ENCODE measurements at regions not wholly inside any gene's neighbourhood (a gene's known extent, or its start where the extent isn't known, plus 50 kb on each side); places are given as distances from the start of the nearest gene placed in this dataset.

- Mint-ChIP-seq H3K27ac (no peak overlapping the region), H3K4me1 (peaks cover 6% of the 10 kb centered on the region), H3K9me3 (peaks cover 11% of the 10 kb centered on the region), H3K27me3 (peaks cover 12% of the 10 kb centered on the region), H3K4me3 (no peak overlapping the region), H3K36me3 (no peaks in the 10 kb centered on the region)
- ATAC-seq = no peak
Measured at GRCh38 chr1:94617957-94618739, 76.6 kb upstream of the F3 start.

GRCh38 chr1:94617134-94617805, 75.7 kb upstream of the F3 start:
- peaks cover 11% of the 10 kb centered on the region for H3K9me3 Mint-ChIP-seq
- no peaks in the 10 kb centered on the region for H3K36me3 Mint-ChIP-seq
- H3K27me3 Mint-ChIP-seq = peaks cover 20% of the 10 kb centered on the region
- no peak for ATAC-seq
- H3K27ac Mint-ChIP-seq = no peak overlapping the region
- H3K4me3 Mint-ChIP-seq = no peak overlapping the region
- H3K4me1 Mint-ChIP-seq = peaks cover 12% of the 10 kb centered on the region

GRCh38 chr1:94616506-94616905, 74.9 kb upstream of the F3 start:
- H3K27ac Mint-ChIP-seq = no peak overlapping the region
- H3K4me1 Mint-ChIP-seq = peaks cover 12% of the 10 kb centered on the region
- H3K4me3 Mint-ChIP-seq = no peak overlapping the region

GRCh38 chr1:94614996-94615395, 73.4 kb upstream of the F3 start:
- Mint-ChIP-seq H3K9me3 (peaks cover 11% of the 10 kb centered on the region), H3K4me3 (no peak overlapping the region), H3K27ac (no peak overlapping the region), H3K27me3 (peaks cover 21% of the 10 kb centered on the region), H3K36me3 (no peaks in the 10 kb centered on the region), H3K4me1 (peaks cover 12% of the 10 kb centered on the region)
- ATAC-seq = no peak

More at GRCh38 chr1:94616506-94616905, 74.9 kb upstream of the F3 start:
- ATAC-seq = no peak
- Mint-ChIP-seq H3K9me3 (peaks cover 11% of the 10 kb centered on the region), H3K27me3 (peaks cover 21% of the 10 kb centered on the region), H3K36me3 (no peaks in the 10 kb centered on the region)

GRCh38 chr1:94614168-94614815, 72.7 kb upstream of the F3 start:
- no peak for ATAC-seq
- H3K9me3 Mint-ChIP-seq = peaks cover 9% of the 10 kb centered on the region
- no peak overlapping the region for H3K27ac Mint-ChIP-seq
- H3K27me3 Mint-ChIP-seq = peaks cover 21% of the 10 kb centered on the region
- no peaks in the 10 kb centered on the region for H3K36me3 Mint-ChIP-seq
- H3K4me3 Mint-ChIP-seq = no peak overlapping the region
- H3K4me1 Mint-ChIP-seq = peaks cover 12% of the 10 kb centered on the region

DNA sequence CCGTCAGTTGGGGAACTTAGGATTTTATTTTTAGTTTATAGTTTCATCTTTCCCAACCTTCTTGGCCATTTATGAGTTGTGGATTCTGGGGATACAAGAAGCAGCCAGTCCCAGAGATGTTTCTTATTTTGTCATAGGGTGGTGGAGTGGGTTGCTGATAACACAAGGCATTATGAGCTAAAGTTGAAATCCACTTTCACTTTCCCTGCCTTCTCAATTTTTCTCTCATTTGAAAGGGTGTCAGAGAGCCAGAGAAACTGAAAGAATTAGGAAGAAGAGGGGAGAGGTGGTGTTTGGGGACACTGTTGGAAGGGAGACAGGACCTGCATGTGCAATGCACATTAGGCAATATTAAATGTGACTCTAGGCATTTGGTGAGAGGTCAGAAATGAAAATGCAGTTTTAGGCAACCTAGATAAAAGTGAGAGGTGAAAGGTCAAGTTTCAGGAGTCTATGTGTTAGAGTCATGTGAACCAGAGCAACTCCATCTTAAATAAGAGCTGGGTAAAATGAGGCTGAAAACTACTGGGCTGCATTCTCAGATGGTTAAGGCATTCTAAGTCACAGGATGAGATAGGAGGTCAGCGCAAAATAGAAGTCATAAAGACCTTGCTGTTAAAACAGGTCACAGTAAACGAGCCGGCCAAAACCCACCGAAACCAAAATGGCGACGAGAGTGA, 71.1 kb upstream of the F3 start:
- no peaks in the 10 kb centered on the region for H3K36me3 Mint-ChIP-seq
- H3K27me3 Mint-ChIP-seq = peaks cover 17% of the 10 kb centered on the region
- no peak overlapping the region for H3K4me3 Mint-ChIP-seq
- no peaks in the 10 kb centered on the region for H3K9me3 Mint-ChIP-seq
- ATAC-seq = no peak
- H3K4me1 Mint-ChIP-seq = peaks cover 12% of the 10 kb centered on the region
- H3K27ac Mint-ChIP-seq = no peak overlapping the region

DNA sequence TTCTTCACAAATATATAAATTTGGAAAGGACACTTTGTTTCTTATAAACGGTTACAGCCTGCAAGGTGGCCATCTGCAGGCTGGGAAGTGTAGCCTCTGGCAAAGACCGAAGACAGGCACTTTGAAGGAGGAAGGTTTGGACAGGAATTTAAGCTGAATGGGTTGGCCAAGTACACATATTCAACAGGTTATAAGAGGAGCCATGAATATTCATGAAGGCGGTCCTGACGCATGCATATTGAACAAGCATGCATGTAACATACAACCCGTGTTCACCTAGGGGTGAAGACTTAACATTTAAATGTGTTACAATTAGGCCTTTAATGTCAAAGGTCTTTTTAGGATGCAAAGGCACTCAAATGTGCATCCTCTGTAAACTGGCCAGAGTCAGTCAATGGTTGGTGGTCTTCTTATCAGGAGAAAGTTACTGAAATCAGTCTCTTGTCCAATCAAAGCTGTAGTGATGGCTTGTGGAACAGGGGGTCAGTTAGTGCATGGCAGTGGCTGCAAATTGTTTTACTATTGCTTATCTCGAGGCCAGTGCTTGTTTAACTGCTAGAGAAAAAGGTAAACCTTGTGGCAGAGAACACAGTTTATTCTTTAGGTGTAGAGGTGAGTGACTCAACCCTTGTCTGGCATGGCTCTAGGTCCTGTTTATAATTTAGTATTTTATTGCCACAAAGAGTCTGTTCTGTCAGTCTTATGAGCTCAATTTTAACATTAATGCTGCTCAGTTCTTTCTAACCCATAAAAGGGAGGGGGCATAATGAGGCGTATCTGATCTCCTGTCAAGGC, 70.3 kb upstream of the F3 start:
- peaks cover 18% of the 10 kb centered on the region for H3K27me3 Mint-ChIP-seq
- H3K27ac Mint-ChIP-seq = no peak overlapping the region
- H3K4me3 Mint-ChIP-seq = no peak overlapping the region

DNA sequence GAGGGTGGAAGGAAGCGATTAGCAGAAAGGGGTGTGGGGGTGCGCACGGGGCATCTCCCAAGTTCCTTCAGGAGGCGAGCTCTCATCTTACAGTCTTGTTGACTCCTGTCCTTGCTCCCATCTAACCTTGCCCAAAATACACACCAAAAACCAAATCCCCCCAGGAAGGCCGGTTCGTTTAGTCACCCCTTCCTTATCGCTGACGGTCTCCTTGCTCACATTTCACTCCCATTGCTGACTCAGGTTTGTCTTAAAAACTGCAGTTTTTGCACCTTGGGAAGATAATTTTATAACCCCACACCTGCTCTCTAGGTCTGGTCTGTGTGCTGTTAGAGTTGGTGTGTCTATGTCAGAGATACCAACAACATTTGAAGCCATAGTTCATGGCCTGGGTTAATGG, 68.1 kb upstream of the F3 start:
- H3K9me3 Mint-ChIP-seq = no peaks in the 10 kb centered on the region
- no peak overlapping the region for H3K27ac Mint-ChIP-seq
- peaks cover 18% of the 10 kb centered on the region for H3K27me3 Mint-ChIP-seq
- no peak overlapping the region for H3K4me3 Mint-ChIP-seq
- H3K4me1 Mint-ChIP-seq = peaks cover 6% of the 10 kb centered on the region
- ATAC-seq = no peak
- H3K36me3 Mint-ChIP-seq = no peaks in the 10 kb centered on the region

More for the DNA sequence above, 70.3 kb upstream of the F3 start:
- H3K36me3 Mint-ChIP-seq = no peaks in the 10 kb centered on the region
- H3K4me1 Mint-ChIP-seq = peaks cover 12% of the 10 kb centered on the region
- H3K9me3 Mint-ChIP-seq = no peaks in the 10 kb centered on the region
- ATAC-seq = no peak

GRCh38 chr1:94608852-94609530, 67.4 kb upstream of the F3 start:
- ATAC-seq = no peak
- Mint-ChIP-seq H3K27ac (no peak overlapping the region), H3K27me3 (peaks cover 20% of the 10 kb centered on the region), H3K36me3 (no peaks in the 10 kb centered on the region), H3K4me3 (no peak overlapping the region), H3K4me1 (peaks cover 6% of the 10 kb centered on the region), H3K9me3 (no peaks in the 10 kb centered on the region)

DNA sequence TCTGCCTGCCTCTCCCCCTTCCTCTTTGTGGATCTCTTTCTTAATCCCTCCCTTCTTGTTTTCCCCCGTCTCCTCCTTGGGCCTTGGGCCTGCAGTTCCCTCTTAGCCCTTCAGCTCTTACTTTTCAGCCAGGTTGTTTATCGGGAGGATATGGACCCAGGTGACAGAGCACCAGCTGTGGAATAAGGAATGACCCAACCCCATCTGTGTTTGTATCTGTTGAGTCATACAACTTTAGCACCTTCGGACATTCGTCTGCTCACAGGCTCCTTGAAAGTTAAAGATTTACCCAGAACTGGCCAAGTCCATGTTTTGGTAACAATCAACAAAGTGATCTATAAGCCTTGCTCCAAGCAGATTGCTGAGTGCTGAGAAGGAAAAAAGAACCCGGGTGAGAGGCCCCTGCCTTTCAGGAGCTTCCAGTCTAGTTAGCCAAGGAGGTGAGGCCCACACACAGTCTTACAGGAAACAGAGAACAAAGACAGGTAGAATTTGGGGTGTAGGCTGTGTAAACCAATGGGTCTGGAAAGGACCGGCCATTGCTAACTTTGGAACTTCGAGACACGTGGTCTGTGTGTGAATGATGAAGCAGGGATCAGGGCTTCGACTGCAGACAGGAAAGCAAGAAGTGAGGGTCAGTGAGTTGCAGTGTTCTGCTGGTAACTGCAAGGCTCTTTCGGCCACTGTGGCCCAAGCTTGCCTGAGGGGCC, 66.7 kb upstream of the F3 start:
- peaks cover 27% of the 10 kb centered on the region for H3K27me3 Mint-ChIP-seq
- H3K4me3 Mint-ChIP-seq = no peak overlapping the region
- no peak for ATAC-seq
- no peak overlapping the region for H3K27ac Mint-ChIP-seq
- peaks cover 6% of the 10 kb centered on the region for H3K4me1 Mint-ChIP-seq
- H3K36me3 Mint-ChIP-seq = no peaks in the 10 kb centered on the region
- peaks cover 4% of the 10 kb centered on the region for H3K9me3 Mint-ChIP-seq

DNA sequence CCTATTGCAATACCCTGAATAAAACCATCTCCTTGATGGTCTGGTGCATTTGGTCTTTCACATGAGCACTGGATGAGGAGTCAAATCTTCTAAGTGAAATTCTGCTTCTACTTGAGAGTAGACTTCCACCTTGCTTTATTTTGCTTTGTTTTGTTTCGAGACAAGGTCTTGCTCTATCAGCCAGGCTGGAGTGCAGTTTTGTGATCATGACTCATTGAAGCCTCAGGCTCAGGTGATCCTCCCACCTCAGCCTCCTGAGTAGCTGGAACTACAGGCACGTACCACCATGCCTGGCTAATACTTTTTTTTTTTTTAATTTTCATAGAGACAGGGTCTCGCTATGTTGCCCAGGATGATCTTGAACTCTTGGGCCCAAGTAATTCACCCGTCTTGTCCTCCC, 65.8 kb upstream of the F3 start:
- H3K4me1 Mint-ChIP-seq = peaks cover 2% of the 10 kb centered on the region
- H3K27ac Mint-ChIP-seq = no peak overlapping the region
- ATAC-seq = no peak
- H3K9me3 Mint-ChIP-seq = peaks cover 4% of the 10 kb centered on the region
- no peak overlapping the region for H3K4me3 Mint-ChIP-seq
- H3K36me3 Mint-ChIP-seq = no peaks in the 10 kb centered on the region
- peaks cover 22% of the 10 kb centered on the region for H3K27me3 Mint-ChIP-seq

GRCh38 chr1:94606471-94606870, 64.9 kb upstream of the F3 start:
- no peak for ATAC-seq
- Mint-ChIP-seq H3K4me1 (peaks cover 5% of the 10 kb centered on the region), H3K27me3 (peaks cover 20% of the 10 kb centered on the region), H3K27ac (no peak overlapping the region), H3K4me3 (no peak overlapping the region), H3K9me3 (peaks cover 4% of the 10 kb centered on the region), H3K36me3 (no peaks in the 10 kb centered on the region)

GRCh38 chr1:94603663-94604062, 62.1 kb upstream of the F3 start:
- no peak overlapping the region for H3K27ac Mint-ChIP-seq
- peaks cover 4% of the 10 kb centered on the region for H3K9me3 Mint-ChIP-seq
- H3K4me1 Mint-ChIP-seq = peaks cover 5% of the 10 kb centered on the region
- H3K4me3 Mint-ChIP-seq = no peak overlapping the region
- ATAC-seq = no peak
- no peaks in the 10 kb centered on the region for H3K36me3 Mint-ChIP-seq
- H3K27me3 Mint-ChIP-seq = peaks cover 29% of the 10 kb centered on the region
